ENCODE measurements at regions not wholly inside any gene's neighbourhood (a gene's known extent, or its start where the extent isn't known, plus 50 kb on each side); places are given as distances from the start of the nearest gene placed in this dataset.

DNA sequence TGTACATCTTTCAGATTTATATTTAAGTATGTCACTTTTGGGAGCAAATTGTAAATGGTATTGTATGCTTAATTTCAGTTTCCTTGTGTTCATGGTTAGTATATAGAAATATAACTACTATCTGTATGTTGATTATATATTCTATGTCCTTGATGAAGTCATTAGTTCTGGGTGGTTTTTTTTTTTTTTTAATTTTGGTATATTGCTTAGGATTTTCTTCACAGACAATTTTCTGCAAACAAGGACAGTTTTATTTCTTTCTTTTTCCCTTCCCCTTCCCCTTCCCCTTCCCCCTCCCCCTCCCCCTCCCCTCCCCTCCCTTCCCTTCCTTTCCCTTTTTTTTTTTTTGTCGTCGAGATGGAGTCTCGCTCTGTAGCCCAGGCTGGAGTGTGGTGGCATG, 430.0 kb downstream of the TYW1 start:
- Histone ChIP-seq H2AFZ (ENCODE audit: low read depth, low read length) (no peak overlapping the region), H3K4me1 (ENCODE audit: insufficient read depth, low read length) (no peaks in the 10 kb centered on the region), H3K27me3 (ENCODE audit: insufficient read depth, low read length, poor library complexity) (no peaks in the 10 kb centered on the region), H4K20me1 (ENCODE audit: insufficient read depth, low read length) (no peaks in the 10 kb centered on the region), H3K36me3 (ENCODE audit: insufficient read depth, low read length) (no peaks in the 10 kb centered on the region), H3K79me2 (ENCODE audit: insufficient read depth, low read length) (no peaks in the 10 kb centered on the region), H3K9me3 (ENCODE audit: insufficient read depth, low read length, severe bottlenecking) (no peaks in the 10 kb centered on the region), H3K27ac (ENCODE audit: low read length) (no peak overlapping the region), H3K4me3 (ENCODE audit: low read depth in 1 of 2, low read length in 2 of 2) (no peak overlapping the region), H3K4me2 (ENCODE audit: insufficient read depth, low read length) (no peak overlapping the region), H3K9ac (ENCODE audit: low read depth, low read length) (no peak overlapping the region)
- ATAC-seq (ENCODE audit: insufficient read depth, low read depth) (no peak), DNase-seq (no peak)
- TF ChIP-seq, protein P1, sequence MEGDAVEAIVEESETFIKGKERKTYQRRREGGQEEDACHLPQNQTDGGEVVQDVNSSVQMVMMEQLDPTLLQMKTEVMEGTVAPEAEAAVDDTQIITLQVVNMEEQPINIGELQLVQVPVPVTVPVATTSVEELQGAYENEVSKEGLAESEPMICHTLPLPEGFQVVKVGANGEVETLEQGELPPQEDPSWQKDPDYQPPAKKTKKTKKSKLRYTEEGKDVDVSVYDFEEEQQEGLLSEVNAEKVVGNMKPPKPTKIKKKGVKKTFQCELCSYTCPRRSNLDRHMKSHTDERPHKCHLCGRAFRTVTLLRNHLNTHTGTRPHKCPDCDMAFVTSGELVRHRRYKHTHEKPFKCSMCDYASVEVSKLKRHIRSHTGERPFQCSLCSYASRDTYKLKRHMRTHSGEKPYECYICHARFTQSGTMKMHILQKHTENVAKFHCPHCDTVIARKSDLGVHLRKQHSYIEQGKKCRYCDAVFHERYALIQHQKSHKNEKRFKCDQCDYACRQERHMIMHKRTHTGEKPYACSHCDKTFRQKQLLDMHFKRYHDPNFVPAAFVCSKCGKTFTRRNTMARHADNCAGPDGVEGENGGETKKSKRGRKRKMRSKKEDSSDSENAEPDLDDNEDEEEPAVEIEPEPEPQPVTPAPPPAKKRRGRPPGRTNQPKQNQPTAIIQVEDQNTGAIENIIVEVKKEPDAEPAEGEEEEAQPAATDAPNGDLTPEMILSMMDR (IDR thresholded peaks at IDR 0.05; ENCODE audit: borderline replicate concordance, extremely low read depth, low read length, poor library complexity, severe bottlenecking): no peak
- TF ChIP-seq EZH2 (IDR thresholded peaks at IDR 0.05; ENCODE audit: borderline replicate concordance, low read depth, low read length, severe bottlenecking): no peak

DNA sequence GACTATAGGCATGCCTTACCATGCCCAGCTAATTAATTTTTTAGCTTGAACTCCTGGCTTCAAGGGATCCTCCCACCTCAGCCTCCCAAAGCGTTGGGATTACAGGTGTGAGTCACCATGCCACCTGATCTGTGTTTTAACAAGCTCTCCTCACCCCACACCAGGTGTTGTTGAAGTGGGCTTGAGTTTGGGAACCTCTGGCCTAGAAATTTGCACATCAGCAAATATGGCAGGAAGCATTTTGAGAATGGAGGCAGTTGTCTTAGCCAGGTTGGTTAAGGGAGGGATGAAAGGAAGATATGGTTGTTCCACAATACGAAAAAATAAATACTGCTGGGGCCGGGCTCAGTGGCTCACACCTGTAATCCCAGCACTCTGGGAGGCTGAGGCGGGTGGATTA, 433.1 kb downstream of the TYW1 start:
- Histone ChIP-seq H3K9ac (ENCODE audit: low read depth, low read length) (no peak overlapping the region), H3K27ac (ENCODE audit: low read length) (no peak overlapping the region), H3K79me2 (ENCODE audit: insufficient read depth, low read length) (no peaks in the 10 kb centered on the region), H2AFZ (ENCODE audit: low read depth, low read length) (no peak overlapping the region), H3K4me3 (ENCODE audit: low read depth in 1 of 2, low read length in 2 of 2) (no peak overlapping the region), H3K9me3 (ENCODE audit: insufficient read depth, low read length, severe bottlenecking) (peaks cover 5% of the 10 kb centered on the region), H3K36me3 (ENCODE audit: insufficient read depth, low read length) (no peaks in the 10 kb centered on the region), H3K4me2 (ENCODE audit: insufficient read depth, low read length) (no peak overlapping the region), H3K27me3 (ENCODE audit: insufficient read depth, low read length, poor library complexity) (no peaks in the 10 kb centered on the region), H3K4me1 (ENCODE audit: insufficient read depth, low read length) (no peaks in the 10 kb centered on the region), H4K20me1 (ENCODE audit: insufficient read depth, low read length) (no peaks in the 10 kb centered on the region)
- DNase-seq (no peak), ATAC-seq (ENCODE audit: insufficient read depth, low read depth) (no peak)
- TF ChIP-seq EZH2 (IDR thresholded peaks at IDR 0.05; ENCODE audit: borderline replicate concordance, low read depth, low read length, severe bottlenecking): no peak
- TF ChIP-seq, protein P1 (IDR thresholded peaks at IDR 0.05; ENCODE audit: borderline replicate concordance, extremely low read depth, low read length, poor library complexity, severe bottlenecking): no peak

DNA sequence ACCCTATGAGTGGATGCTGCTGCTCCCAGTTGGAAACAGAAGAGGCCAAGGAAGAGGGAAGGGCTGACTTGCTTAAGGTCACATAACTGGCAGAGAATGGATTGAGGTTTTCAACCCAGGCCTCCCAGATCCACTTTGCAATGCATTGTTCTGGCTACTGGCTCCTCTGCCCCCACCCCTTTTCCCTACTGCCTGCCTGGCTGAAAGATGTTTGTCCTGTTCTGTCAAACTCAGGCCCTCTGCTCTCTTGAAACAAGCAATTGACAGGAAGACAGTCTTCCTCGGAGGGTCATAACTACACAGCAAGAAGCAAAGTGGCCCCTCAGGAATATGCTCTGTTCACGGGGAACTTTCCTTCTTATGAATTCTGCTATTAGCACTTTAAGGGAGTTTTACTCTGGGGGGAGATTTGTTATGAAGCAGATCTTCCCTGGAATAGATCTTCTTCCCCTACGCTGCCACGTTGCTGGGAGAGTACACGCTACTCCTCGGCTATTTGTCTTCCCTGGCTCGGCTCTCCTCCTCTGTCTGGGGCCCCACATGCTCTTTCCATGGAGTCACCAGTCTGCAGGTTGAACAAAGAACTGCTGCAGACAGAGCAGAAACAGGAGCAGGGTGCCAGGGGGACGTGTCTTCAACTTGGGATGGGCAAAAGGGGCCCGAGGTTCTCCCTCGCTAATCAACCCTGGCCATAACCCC, 436.1 kb downstream of the TYW1 start:
- Histone ChIP-seq H3K9me3 (ENCODE audit: insufficient read depth, low read length, severe bottlenecking) (peaks cover 5% of the 10 kb centered on the region), H3K27ac (ENCODE audit: low read length) (no peak overlapping the region), H3K4me2 (ENCODE audit: insufficient read depth, low read length) (no peak overlapping the region), H4K20me1 (ENCODE audit: insufficient read depth, low read length) (no peaks in the 10 kb centered on the region), H3K9ac (ENCODE audit: low read depth, low read length) (no peak overlapping the region), H3K79me2 (ENCODE audit: insufficient read depth, low read length) (no peaks in the 10 kb centered on the region), H3K36me3 (ENCODE audit: insufficient read depth, low read length) (no peaks in the 10 kb centered on the region), H3K4me1 (ENCODE audit: insufficient read depth, low read length) (no peaks in the 10 kb centered on the region), H3K27me3 (ENCODE audit: insufficient read depth, low read length, poor library complexity) (no peaks in the 10 kb centered on the region), H2AFZ (ENCODE audit: low read depth, low read length) (no peak overlapping the region), H3K4me3 (ENCODE audit: low read depth in 1 of 2, low read length in 2 of 2) (no peak overlapping the region)
- ATAC-seq (ENCODE audit: insufficient read depth, low read depth): no peak
- DNase-seq: no peak
- TF ChIP-seq EZH2 (IDR thresholded peaks at IDR 0.05; ENCODE audit: borderline replicate concordance, low read depth, low read length, severe bottlenecking): no peak
- TF ChIP-seq, protein P1 (IDR thresholded peaks at IDR 0.05; ENCODE audit: borderline replicate concordance, extremely low read depth, low read length, poor library complexity, severe bottlenecking): no peak

All from DND-41 (cell line).